GM10266 (cell line): ENCODE measurements at regions not wholly inside any gene's neighbourhood (a gene's known extent, or its start where the extent isn't known, plus 50 kb on each side); places are given as distances from the start of the nearest gene placed in this dataset.

ENCODE experiments used
- DNase-seq: peaks from one replicate; pipeline ENCODE4 v3.0.0; 2012; ENCODE audit errors: extremely low spot score
- TF ChIP-seq, protein P1 (sequence below): IDR thresholded peaks from 2 replicates; pipeline ENCODE4 v1.5.1; 2012; ENCODE audit warnings: mild to moderate bottlenecking, low read depth; ENCODE audit not compliant: control insufficient read depth, insufficient read depth; ENCODE audit errors: missing control alignments

DNA sequence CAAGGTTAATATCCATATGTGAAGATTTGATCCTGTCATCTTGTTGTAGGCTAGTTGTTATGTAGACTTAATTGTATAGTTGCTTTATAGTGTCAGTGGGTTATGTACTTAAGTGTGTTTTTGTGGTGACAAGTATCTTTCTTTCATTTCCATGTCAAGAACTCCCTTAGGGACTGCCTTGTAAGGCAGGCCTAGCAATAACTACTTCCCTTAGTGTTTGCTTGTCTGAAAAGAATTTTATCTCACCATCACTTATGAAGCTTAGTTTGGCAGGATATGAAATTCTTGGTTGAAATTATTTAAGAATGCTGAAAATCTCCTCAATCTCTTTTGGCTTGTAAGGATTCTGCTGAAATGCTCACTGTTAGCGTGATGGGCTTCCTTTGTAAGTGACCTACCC is 467.6 kb downstream of the CDH2 start:
- no peak for DNase-seq
- TF ChIP-seq, protein P1, sequence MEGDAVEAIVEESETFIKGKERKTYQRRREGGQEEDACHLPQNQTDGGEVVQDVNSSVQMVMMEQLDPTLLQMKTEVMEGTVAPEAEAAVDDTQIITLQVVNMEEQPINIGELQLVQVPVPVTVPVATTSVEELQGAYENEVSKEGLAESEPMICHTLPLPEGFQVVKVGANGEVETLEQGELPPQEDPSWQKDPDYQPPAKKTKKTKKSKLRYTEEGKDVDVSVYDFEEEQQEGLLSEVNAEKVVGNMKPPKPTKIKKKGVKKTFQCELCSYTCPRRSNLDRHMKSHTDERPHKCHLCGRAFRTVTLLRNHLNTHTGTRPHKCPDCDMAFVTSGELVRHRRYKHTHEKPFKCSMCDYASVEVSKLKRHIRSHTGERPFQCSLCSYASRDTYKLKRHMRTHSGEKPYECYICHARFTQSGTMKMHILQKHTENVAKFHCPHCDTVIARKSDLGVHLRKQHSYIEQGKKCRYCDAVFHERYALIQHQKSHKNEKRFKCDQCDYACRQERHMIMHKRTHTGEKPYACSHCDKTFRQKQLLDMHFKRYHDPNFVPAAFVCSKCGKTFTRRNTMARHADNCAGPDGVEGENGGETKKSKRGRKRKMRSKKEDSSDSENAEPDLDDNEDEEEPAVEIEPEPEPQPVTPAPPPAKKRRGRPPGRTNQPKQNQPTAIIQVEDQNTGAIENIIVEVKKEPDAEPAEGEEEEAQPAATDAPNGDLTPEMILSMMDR: no peak

- TF ChIP-seq, protein P1: no peak
- DNase-seq: no peak
These were observed 469.7 kb downstream of the CDH2 start for GRCh38 chr18:27707201-27707600.

DNA sequence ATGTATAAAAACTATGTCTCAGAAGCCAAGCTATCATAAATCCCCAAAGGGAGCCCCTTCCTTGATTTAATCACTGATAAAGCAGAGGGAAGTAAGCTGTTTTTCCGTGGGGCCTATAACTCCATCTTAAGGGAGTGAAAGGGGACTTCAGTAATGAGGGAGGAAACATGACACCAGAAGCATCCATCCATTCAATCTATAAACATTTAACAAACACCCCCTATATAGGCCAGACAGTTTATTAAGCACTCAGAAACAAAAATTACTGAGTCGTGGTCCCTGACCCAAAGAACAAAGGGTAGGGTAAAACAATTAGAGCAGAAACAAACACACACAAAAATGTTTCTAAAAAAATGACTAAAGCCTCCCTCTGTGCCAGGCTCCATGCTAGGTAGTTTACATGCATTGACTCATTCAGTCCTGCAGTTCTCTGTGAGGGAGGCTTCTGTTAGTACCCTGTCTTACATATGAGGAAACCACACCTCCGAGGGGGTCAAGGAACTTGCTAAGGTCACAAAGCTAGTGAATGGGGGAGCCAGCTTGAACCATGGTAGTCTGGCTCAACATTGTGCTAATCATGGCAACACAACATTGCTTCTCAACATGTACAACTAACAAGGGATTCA is 472.1 kb downstream of the CDH2 start:
- no peak for DNase-seq
- TF ChIP-seq, protein P1: no peak

DNA sequence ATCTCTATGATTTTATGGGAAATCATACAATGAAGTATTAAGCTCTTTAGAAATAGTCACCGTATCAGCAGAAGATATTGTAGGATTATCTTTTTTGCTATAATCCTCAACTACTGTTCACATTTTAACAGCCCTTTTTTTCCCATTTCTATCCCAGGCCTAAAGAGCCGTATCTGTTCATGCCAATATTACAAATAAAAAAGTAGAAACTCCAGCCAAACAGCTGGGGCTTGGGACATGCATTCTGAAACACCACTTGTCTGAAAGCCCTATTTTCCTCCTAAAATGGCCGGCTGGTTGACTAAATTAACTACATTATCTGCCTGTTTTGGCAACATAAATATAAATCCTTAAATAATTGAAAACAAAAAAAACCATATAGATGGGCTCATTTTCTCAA is 477.8 kb downstream of the CDH2 start:
- TF ChIP-seq, protein P1: no peak
- DNase-seq: no peak

GRCh38 chr18:27696148-27696547 is 480.8 kb downstream of the CDH2 start:
- DNase-seq: no peak
- TF ChIP-seq, protein P1: no peak

DNA sequence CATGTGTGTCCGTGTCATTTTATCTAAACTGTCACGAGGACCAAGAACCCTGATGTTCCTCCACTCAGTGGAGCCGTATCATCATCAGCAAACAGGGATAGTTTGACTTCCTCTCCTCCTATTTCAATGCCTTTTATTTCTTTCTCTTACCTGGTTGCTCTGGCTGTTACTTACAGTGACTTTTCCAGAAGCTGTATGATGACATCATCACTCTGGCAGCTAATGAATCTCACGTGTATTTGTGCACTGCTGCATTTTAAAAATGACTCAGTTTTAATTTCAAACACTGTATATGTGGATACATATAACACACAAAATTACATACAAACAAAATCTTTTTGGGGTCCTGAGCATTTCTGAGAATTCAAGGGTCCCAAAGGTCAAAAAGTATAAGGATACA is 481.4 kb downstream of the CDH2 start:
- DNase-seq: no peak

DNA sequence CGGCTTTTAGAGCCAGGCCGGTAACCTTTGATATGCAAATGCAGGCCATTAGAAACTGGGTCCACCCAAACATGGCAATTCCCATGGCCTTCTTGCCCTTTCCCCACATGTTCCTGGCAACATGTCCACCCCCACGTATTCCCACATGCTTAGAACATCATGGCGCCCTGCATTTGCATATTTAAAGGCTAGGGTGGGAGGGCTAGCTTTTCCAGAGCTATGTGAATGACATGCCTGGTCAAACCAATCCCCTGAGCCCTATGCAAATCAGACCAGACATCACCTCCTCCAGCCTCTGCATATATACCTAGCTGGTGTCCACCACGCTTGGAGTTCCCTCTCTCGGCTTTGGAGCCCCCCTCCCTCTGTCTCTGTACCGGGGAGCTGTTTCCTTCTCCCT is 481.9 kb downstream of the CDH2 start:
- TF ChIP-seq, protein P1: no peak
- no peak for DNase-seq

More for the DNA sequence above, 481.4 kb downstream of the CDH2 start:
- TF ChIP-seq, protein P1: no peak
